ENCODE measurements at regions not wholly inside any gene's neighbourhood (a gene's known extent, or its start where the extent isn't known, plus 50 kb on each side); places are given as distances from the start of the nearest gene placed in this dataset.

GRCh38 chr1:5798151-5798730 lies 194.0 kb downstream of the NPHP4 start:
- Histone ChIP-seq H3K4me2 (ENCODE audit: insufficient read depth, low read length) (no peak overlapping the region), H3K36me3 (ENCODE audit: insufficient read depth, low read length) (no peaks in the 10 kb centered on the region), H3K27ac (ENCODE audit: low read depth, low read length) (no peak overlapping the region), H2AFZ (ENCODE audit: low read length) (no peak overlapping the region), H3K9me3 (ENCODE audit: low read depth, low read length) (peaks cover 3% of the 10 kb centered on the region), H3K4me3 (ENCODE audit: insufficient read depth, low read length) (no peak overlapping the region), H3K4me1 (ENCODE audit: insufficient read depth, low read length) (no peaks in the 10 kb centered on the region), H3K27me3 (ENCODE audit: insufficient read depth, low read length) (no peaks in the 10 kb centered on the region), H3K79me2 (ENCODE audit: insufficient read depth, low read length) (no peaks in the 10 kb centered on the region), H4K20me1 (ENCODE audit: insufficient read depth, low read length) (no peaks in the 10 kb centered on the region)
- DNase-seq (ENCODE audit: insufficient read length, low spot score, missing footprints): no peak
- TF ChIP-seq CTCF (IDR thresholded peaks at IDR 0.05; ENCODE audit: extremely low read depth, low read depth, low read length): no peak

GRCh38 chr1:5796028-5796427 lies 196.2 kb downstream of the NPHP4 start:
- Histone ChIP-seq H3K4me1 (ENCODE audit: insufficient read depth, low read length) (no peaks in the 10 kb centered on the region), H3K9me3 (ENCODE audit: low read depth, low read length) (peaks cover 3% of the 10 kb centered on the region), H3K79me2 (ENCODE audit: insufficient read depth, low read length) (no peaks in the 10 kb centered on the region), H3K27ac (ENCODE audit: low read depth, low read length) (no peak overlapping the region), H3K4me3 (ENCODE audit: insufficient read depth, low read length) (no peak overlapping the region), H3K4me2 (ENCODE audit: insufficient read depth, low read length) (no peak overlapping the region), H3K36me3 (ENCODE audit: insufficient read depth, low read length) (no peaks in the 10 kb centered on the region), H2AFZ (ENCODE audit: low read length) (no peak overlapping the region), H3K27me3 (ENCODE audit: insufficient read depth, low read length) (no peaks in the 10 kb centered on the region), H4K20me1 (ENCODE audit: insufficient read depth, low read length) (no peaks in the 10 kb centered on the region)
- TF ChIP-seq CTCF (IDR thresholded peaks at IDR 0.05; ENCODE audit: extremely low read depth, low read depth, low read length): no peak
- DNase-seq (ENCODE audit: insufficient read length, low spot score, missing footprints): no peak

DNA sequence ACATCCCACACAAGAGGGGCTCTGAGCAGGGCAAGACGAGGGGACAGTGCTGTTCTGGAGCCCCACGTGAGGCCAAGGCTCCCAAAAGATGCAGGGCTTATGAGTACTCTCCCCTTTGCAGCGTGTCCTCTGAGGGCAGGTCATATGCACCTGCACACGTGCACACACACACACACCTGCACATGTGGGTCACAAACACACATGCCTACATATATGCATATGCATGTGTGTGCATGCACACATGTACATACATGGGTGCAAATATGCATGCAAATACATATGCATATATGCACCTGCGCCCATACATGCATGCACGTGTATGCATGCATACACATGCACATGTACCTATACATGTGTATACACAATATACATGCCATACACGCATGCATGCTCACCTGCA lies 197.9 kb downstream of the NPHP4 start:
- Histone ChIP-seq H4K20me1 (ENCODE audit: insufficient read depth, low read length) (no peaks in the 10 kb centered on the region), H3K27me3 (ENCODE audit: insufficient read depth, low read length) (no peaks in the 10 kb centered on the region), H3K4me1 (ENCODE audit: insufficient read depth, low read length) (no peaks in the 10 kb centered on the region), H3K36me3 (ENCODE audit: insufficient read depth, low read length) (no peaks in the 10 kb centered on the region), H2AFZ (ENCODE audit: low read length) (no peak overlapping the region), H3K4me3 (ENCODE audit: insufficient read depth, low read length) (no peak overlapping the region), H3K4me2 (ENCODE audit: insufficient read depth, low read length) (no peak overlapping the region), H3K9me3 (ENCODE audit: low read depth, low read length) (peaks cover 3% of the 10 kb centered on the region), H3K27ac (ENCODE audit: low read depth, low read length) (no peak overlapping the region), H3K79me2 (ENCODE audit: insufficient read depth, low read length) (no peaks in the 10 kb centered on the region)
- no peak for DNase-seq (ENCODE audit: insufficient read length, low spot score, missing footprints)
- TF ChIP-seq CTCF (IDR thresholded peaks at IDR 0.05; ENCODE audit: extremely low read depth, low read depth, low read length): no peak

DNA sequence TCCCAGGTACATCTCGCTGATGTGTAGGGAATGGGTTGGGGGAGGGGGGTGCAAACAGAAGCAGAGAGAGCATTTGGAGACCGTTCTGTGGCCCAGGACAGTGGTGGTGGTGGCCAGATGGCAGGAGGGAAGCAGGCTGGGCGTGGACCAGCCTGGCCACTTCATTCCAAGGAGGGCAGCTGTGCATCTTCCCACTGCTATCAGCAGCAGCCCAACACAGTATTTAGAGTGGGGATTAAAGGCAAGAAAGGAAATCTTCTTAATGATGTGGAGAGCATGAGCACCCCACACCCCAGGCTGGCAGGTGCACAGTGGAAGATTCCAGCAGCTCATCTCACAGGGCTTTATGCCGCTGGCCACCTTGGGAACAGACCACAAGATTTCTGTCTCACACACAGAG lies 198.7 kb downstream of the NPHP4 start:
- no peaks in the 10 kb centered on the region for H3K27me3 ChIP-seq (ENCODE audit: insufficient read depth, low read length)
- no peak for TF ChIP-seq CTCF (IDR thresholded peaks at IDR 0.05; ENCODE audit: extremely low read depth, low read depth, low read length)
- no peaks in the 10 kb centered on the region for H3K79me2 ChIP-seq (ENCODE audit: insufficient read depth, low read length)
- no peaks in the 10 kb centered on the region for H3K4me1 ChIP-seq (ENCODE audit: insufficient read depth, low read length)
- H3K36me3 ChIP-seq (ENCODE audit: insufficient read depth, low read length): no peaks in the 10 kb centered on the region
- no peak overlapping the region for H3K27ac ChIP-seq (ENCODE audit: low read depth, low read length)
- H3K4me3 ChIP-seq (ENCODE audit: insufficient read depth, low read length): no peak overlapping the region
- no peaks in the 10 kb centered on the region for H4K20me1 ChIP-seq (ENCODE audit: insufficient read depth, low read length)
- no peak for DNase-seq (ENCODE audit: insufficient read length, low spot score, missing footprints)
- H3K4me2 ChIP-seq (ENCODE audit: insufficient read depth, low read length): no peak overlapping the region
- peaks cover 3% of the 10 kb centered on the region for H3K9me3 ChIP-seq (ENCODE audit: low read depth, low read length)
- H2AFZ ChIP-seq (ENCODE audit: low read length): no peak overlapping the region
